ENCODE measurements at regions not wholly inside any gene's neighbourhood (a gene's known extent, or its start where the extent isn't known, plus 50 kb on each side); places are given as distances from the start of the nearest gene placed in this dataset.
A peak's percentile ranks its signal among the peaks of the same experiment; 100 is the strongest.

DNA sequence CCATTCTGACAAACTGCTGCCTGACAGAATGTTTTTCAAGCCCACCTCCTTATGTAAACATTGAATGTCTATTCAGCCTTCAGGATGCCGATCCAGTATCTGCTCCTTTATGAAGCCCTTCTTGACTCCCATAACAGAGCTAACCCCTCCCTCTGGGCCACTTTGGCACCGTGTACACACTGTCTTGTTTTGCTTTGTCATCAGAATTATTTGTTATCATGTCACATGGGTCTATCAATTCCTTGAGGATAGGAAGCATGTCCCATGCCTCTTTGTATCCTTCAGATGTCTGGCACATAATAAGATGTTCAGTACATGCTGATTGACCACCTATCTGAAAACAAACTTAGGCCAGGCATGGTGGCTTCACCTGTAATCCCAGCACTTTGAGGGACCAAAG lies 92.3 kb downstream of the PRLHR start:
- no TSS peak for BruUV-seq (replicated peaks)
- H3K9ac ChIP-seq (ENCODE audit: low read length) = no peak overlapping the region
- H3K4me1 ChIP-seq (ENCODE audit: insufficient read depth, low read length) = peaks cover 38% of the 10 kb centered on the region
- ATAC-seq (no peak), DNase-seq (no peak)
- intact Hi-C loops (cut with micrococcal nuclease) = no loop called here
- H3K9me3 ChIP-seq (ENCODE audit: low read length) = no peaks in the 10 kb centered on the region
- no peaks in the 10 kb centered on the region for H3K27me3 ChIP-seq (ENCODE audit: low read length)
- ChIA-PET CTCF (no interaction called here), POLR2A (ENCODE audit: unreplicated experiment) (no interaction called here)
- H4K20me1 ChIP-seq (ENCODE audit: low read length) = no peaks in the 10 kb centered on the region
- no peak overlapping the region for H2AFZ ChIP-seq (ENCODE audit: low read length)
- H3K27ac ChIP-seq (ENCODE audit: low read length) = no peak overlapping the region
- H3K79me2 ChIP-seq (ENCODE audit: low read length) = no peaks in the 10 kb centered on the region
- H3K4me2 ChIP-seq (ENCODE audit: low read length) = no peak overlapping the region
- TF ChIP-seq EZH2 (IDR thresholded peaks at IDR 0.05; ENCODE audit: low read length, unreplicated experiment) (no peak), EZH2phosphoT487 (IDR thresholded peaks at IDR 0.05; ENCODE audit: borderline replicate concordance, low read length) (no peak)
- TF ChIP-seq, protein P1, sequence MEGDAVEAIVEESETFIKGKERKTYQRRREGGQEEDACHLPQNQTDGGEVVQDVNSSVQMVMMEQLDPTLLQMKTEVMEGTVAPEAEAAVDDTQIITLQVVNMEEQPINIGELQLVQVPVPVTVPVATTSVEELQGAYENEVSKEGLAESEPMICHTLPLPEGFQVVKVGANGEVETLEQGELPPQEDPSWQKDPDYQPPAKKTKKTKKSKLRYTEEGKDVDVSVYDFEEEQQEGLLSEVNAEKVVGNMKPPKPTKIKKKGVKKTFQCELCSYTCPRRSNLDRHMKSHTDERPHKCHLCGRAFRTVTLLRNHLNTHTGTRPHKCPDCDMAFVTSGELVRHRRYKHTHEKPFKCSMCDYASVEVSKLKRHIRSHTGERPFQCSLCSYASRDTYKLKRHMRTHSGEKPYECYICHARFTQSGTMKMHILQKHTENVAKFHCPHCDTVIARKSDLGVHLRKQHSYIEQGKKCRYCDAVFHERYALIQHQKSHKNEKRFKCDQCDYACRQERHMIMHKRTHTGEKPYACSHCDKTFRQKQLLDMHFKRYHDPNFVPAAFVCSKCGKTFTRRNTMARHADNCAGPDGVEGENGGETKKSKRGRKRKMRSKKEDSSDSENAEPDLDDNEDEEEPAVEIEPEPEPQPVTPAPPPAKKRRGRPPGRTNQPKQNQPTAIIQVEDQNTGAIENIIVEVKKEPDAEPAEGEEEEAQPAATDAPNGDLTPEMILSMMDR (conservative IDR thresholded peaks at IDR 0.05; ENCODE audit: low read depth, low read length) = no peak
- no peaks in the 10 kb centered on the region for H3K36me3 ChIP-seq (ENCODE audit: low read depth, low read length)
- no peaks in the 10 kb centered on the region for H3K9me2 ChIP-seq (replicated peaks; ENCODE audit: low read length)
- no peak overlapping the region for H3K4me3 ChIP-seq (ENCODE audit: low read length)
- H3F3A ChIP-seq (ENCODE audit: low read length, unreplicated experiment) = no peaks in the 10 kb centered on the region

DNA sequence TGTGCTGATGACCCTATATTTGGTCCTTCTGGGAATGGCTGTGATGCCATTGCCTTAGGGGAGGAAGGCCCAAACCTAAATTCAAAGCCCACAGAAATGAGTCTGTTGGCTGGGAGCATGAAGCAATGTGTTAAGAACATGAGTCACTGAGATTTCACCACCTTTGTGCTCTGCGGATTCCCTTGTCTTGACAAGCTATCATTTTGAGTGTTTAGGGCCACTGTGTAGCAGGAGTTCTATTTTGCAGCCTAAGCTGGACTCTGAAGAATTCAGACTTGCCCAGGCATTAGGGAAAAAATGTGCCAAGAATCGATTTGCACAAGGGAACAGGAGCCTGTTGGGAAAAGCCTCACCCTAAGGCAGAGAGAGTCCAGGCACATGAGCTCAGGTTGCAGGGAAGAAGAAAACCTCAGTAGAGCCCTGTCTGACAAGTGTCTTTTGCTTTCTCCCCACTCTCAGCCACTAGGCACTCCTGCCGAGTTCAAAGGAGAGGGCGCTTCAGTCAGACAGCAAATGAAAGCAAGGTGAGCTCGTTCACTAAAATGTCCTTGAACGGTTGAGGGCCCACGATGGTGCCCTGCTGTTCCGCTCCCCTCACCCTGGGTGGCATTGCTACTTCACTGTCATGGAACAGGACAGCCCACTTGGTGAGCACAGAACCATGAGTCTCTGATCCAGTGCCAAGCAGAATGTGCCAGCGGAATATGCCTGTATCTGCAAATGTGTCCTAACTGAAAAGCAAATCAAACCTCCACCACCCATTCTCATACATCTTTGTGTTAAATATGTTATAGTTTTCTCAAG lies 93.6 kb downstream of the PRLHR start:
- Histone ChIP-seq H2AFZ (ENCODE audit: low read length) (no peak overlapping the region), H3K27me3 (ENCODE audit: low read length) (no peaks in the 10 kb centered on the region), H3K4me3 (ENCODE audit: low read length) (0 out of 2 replicates have a peak overlapping the region, but pooled peaks have one; percentile 35), H3K27ac (ENCODE audit: low read length) (peak overlapping the region; percentile 96), H4K20me1 (ENCODE audit: low read length) (no peaks in the 10 kb centered on the region), H3F3A (ENCODE audit: low read length, unreplicated experiment) (no peaks in the 10 kb centered on the region), H3K4me2 (ENCODE audit: low read length) (peak overlapping the region; percentile 67), H3K36me3 (ENCODE audit: low read depth, low read length) (no peaks in the 10 kb centered on the region), H3K4me1 (ENCODE audit: insufficient read depth, low read length) (peaks cover 38% of the 10 kb centered on the region), H3K9ac (ENCODE audit: low read length) (peak overlapping the region; percentile 59; the same call in 1 of the 2 replicates), H3K79me2 (ENCODE audit: low read length) (no peaks in the 10 kb centered on the region), H3K9me3 (ENCODE audit: low read length) (no peaks in the 10 kb centered on the region), H3K9me2 (replicated peaks; ENCODE audit: low read length) (no peaks in the 10 kb centered on the region)
- DNase-seq (peak; percentile 85), ATAC-seq (no peak; the same call in 1 of the 2 replicates)
- POLR2A ChIA-PET (ENCODE audit: unreplicated experiment) = no interaction called here
- BruUV-seq (replicated peaks) = no TSS peak
- intact Hi-C loops (cut with micrococcal nuclease) = no loop called here
- CTCF ChIA-PET = no interaction called here
- TF ChIP-seq, protein P1 (conservative IDR thresholded peaks at IDR 0.05; ENCODE audit: low read depth, low read length) = no peak
- TF ChIP-seq EZH2phosphoT487 (IDR thresholded peaks at IDR 0.05; ENCODE audit: borderline replicate concordance, low read length) = no peak
- TF ChIP-seq EZH2 (IDR thresholded peaks at IDR 0.05; ENCODE audit: low read length, unreplicated experiment) = no peak

- H3K9me2 ChIP-seq (replicated peaks; ENCODE audit: low read length) = no peaks in the 10 kb centered on the region
- no peak overlapping the region for H2AFZ ChIP-seq (ENCODE audit: low read length)
- peak overlapping the region; percentile 67 for H3K4me2 ChIP-seq (ENCODE audit: low read length)
- peaks cover 38% of the 10 kb centered on the region for H3K4me1 ChIP-seq (ENCODE audit: insufficient read depth, low read length)
- H3K4me3 ChIP-seq (ENCODE audit: low read length) = 0 out of 2 replicates have a peak overlapping the region, but pooled peaks have one; percentile 35
- no peaks in the 10 kb centered on the region for H4K20me1 ChIP-seq (ENCODE audit: low read length)
- TF ChIP-seq, protein P1 (conservative IDR thresholded peaks at IDR 0.05; ENCODE audit: low read depth, low read length) = no peak
- TF ChIP-seq EZH2phosphoT487 (IDR thresholded peaks at IDR 0.05; ENCODE audit: borderline replicate concordance, low read length) (no peak), EZH2 (IDR thresholded peaks at IDR 0.05; ENCODE audit: low read length, unreplicated experiment) (no peak)
- no peaks in the 10 kb centered on the region for H3F3A ChIP-seq (ENCODE audit: low read length, unreplicated experiment)
- peak overlapping the region; percentile 59; the same call in 1 of the 2 replicates for H3K9ac ChIP-seq (ENCODE audit: low read length)
- POLR2A ChIA-PET (ENCODE audit: unreplicated experiment) = no interaction called here
- no peaks in the 10 kb centered on the region for H3K27me3 ChIP-seq (ENCODE audit: low read length)
- no peaks in the 10 kb centered on the region for H3K79me2 ChIP-seq (ENCODE audit: low read length)
- intact Hi-C loops (cut with micrococcal nuclease) = no loop called here
- peak overlapping the region; percentile 96 for H3K27ac ChIP-seq (ENCODE audit: low read length)
- CTCF ChIA-PET = no interaction called here
- ATAC-seq (peak; percentile 42; the same call in 1 of the 2 replicates), DNase-seq (peak; percentile 81)
- no peaks in the 10 kb centered on the region for H3K36me3 ChIP-seq (ENCODE audit: low read depth, low read length)
- H3K9me3 ChIP-seq (ENCODE audit: low read length) = no peaks in the 10 kb centered on the region
- no TSS peak for BruUV-seq (replicated peaks)
Observed at GRCh38 chr10:118501171-118501570, 94.3 kb downstream of the PRLHR start.

Data from PC-3 (cell line).